ENCODE measurements at regions not wholly inside any gene's neighbourhood (a gene's known extent, or its start where the extent isn't known, plus 50 kb on each side); places are given as distances from the start of the nearest gene placed in this dataset.
"Not testable (repeated sequence)": the region's sequence is repeated elsewhere in the genome, so short reads cannot be mapped to it uniquely, and the experiment has no call there.

DNA sequence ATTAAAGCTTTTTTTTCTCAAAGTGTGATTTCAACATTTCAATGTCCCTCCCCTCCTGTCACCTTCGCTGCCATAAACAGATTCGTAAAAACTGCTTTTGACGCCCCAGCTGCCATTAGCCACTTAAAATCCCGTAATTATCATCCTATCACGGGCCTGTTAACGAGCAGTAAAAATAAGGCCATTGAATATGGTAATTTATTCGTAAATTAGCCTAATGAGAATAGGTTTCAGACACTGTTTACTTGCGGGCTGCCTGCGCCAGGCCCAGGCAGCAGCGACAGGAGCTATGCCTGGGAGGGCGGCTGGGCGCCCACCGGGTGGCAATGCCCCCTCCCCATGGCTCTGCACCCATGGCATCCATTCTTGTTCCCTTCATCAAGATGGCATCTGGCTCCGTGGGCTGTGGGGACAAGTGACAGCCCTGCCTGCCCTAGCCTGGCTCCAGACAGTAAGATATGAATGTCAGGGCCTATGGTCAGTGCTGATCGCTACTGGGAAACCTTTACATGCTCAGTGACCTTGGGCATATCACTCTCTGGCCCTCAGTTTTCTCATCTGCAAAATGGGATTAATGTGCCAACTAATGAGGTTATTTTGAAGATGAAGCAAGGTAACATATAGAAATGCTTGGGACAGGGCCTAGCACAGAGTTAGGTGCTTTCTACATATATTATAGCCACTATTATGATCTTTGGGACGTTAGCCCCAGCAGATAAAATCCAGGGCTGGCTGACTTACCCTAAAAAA is 500.8 kb downstream of the MN1 start:
- DNase-seq, result no peak

- no peak for DNase-seq
Measured at GRCh38 chr22:27302501-27302900, 499.1 kb downstream of the MN1 start.

GRCh38 chr22:27303718-27304117 is 497.8 kb downstream of the MN1 start:
- DNase-seq, result no peak

DNA sequence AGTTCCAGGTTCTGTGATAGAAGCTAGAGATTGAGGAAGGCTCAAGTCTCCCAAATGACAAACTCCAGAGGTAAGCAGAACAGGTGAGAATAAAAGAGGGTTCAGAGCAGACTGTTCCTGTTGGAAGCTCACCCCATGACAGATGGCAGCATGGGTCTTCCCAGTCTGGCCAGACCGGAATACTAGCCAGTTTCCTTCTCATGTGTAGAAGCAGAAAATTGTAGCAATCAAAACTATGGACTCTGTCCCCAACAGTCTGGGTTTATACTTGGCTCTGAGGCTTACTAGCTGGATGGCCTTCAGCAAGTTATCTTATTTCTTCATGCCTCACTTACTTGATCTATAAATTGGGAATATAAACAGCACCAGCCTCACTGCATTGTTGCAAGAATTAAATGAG is 494.8 kb downstream of the MN1 start:
- DNase-seq, result no peak

- no peak for DNase-seq
Measured at GRCh38 chr22:27307545-27308247, 493.9 kb downstream of the MN1 start.

DNA sequence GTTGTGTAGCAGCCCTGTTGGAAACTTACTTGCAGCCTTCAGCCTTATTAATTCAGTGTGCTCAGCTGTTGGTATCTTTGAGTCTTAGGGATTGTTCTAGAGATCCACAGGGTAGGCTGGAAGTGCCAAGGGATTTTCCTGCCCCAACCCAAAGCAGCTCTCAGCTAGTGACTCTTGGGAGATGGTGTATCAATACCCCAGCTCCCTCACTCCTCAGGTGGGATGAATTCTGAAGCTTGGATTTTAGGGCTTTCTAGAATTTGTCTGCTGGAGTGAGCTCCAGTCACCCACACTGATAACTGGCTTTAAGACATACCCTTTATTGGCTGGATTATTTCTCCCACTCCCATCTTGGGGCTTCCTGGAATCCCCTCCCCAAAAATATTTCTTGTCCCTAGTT is 493.0 kb downstream of the MN1 start:
- no peak for DNase-seq

- DNase-seq, result no peak
Measured at GRCh38 chr22:27309697-27310096, 491.9 kb downstream of the MN1 start.

- no peak for DNase-seq
Measured at GRCh38 chr22:27310966-27311697, 490.4 kb downstream of the MN1 start.

DNA sequence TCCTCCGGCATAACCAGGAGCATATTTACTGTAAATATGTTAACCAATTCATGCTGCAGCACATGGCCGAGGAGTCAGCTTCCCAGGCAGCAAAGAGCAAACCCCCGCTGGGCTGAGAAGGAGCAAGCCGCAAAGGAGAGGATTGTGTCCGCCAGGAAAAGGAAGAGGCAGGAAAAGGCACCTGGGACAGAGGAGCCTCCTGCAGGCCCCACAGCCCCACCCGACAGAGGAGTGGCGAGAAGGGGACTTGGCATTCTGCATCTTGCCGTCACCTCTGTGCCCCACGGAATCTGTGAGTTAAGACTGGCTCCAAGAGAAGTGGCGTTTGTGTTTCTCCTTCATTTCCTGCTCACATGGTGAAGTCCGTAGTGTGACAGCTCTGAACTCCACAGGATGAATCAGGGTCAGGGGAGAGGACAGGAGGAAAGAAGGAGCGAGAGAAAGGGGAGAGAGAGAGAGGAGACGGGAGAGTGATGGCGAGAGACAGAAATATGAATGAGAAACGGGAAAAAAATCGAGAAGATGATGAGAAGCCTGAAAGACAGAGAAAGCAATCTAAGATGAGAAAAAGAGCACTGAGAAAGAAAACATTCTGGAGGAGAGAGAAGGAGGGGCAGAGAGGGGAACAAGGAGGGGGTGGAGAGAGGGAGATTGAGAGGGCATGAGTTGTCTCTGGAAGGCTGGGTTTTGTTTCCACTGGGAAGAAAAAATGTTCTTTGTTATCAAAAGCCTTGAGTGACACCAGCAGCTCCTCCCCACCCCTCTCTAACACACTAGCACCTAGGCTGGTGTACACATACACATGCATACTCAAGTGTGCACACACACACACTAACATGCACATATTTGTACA is 489.6 kb downstream of the MN1 start:
- DNase-seq, result no peak

- no peak for DNase-seq
Measured at GRCh38 chr22:27312565-27312964, 489.0 kb downstream of the MN1 start.

GRCh38 chr22:27312966-27313855 is 488.3 kb downstream of the MN1 start:
- DNase-seq, result no peak

DNA sequence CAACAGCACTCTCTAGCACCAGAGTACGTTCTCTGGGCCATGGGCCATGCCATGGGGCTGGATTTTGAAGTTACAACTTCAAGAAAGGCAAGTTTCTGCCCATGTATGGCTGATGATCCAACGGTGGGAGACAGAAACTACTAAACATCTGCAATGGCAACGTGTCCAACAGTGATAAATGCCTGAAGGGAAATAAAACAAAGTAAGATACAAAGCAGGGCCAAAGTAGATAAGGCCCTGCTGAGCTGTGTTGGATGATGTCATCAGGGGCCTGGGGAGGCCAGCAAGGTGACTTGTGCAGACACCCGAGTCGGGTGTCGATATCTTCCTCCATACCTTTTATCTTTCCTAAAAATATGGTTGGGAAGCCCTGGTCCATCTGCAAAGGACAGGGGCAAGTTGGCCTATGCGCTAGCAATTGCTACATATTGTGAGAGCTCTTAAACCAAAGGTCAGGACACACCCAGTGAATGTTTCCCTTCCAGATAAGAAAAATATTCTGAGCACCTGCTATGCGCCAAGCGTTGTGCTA is 487.2 kb downstream of the MN1 start:
- no peak for DNase-seq

DNA sequence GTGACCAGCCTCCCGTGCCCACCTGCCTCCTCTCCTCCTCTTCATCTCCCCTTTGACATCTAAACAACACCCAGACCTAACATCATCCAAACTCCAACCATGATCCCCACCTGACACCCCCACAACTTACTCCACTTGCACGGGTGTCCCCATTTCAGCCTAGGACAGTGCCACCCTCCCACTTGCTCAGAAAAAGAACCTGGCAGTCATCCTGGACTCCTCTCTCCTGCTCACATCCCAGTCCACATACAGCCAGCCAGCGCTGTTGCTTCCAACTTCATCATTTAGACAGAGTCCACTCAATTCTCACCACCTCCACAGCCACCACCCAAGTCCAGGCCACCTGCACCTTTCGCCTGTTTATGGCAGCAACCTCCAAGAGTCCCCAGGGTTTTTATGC is 485.7 kb downstream of the MN1 start:
- DNase-seq, result no peak

GRCh38 chr22:27317096-27317495 is 484.5 kb downstream of the MN1 start:
- no peak for DNase-seq

- peak; percentile 40 for DNase-seq
Measured at GRCh38 chr22:27317971-27318428, 483.6 kb downstream of the MN1 start.

GRCh38 chr22:27318516-27318915 is 483.0 kb downstream of the MN1 start:
- peak; percentile 88 for DNase-seq

DNA sequence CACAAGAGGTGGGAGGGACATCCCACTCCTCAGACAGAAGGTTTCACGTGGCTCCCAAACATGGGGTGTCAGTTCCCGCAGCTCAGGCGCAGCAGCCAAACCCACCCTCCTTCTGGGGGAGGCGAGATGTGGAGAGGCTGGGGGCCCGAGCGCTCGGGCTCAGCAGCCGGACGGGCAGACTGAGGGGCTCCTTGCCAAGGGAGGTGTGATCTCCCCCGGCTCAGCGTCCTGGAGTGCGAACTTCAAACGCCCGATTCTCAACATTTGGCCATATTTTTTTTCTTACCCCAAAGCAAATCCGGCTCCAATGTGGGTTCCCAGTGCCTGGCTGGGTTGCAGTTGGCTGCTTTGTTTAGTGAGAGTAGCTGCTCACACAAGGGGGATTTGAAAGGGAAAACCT is 477.9 kb downstream of the MN1 start:
- DNase-seq, result no peak

DNA sequence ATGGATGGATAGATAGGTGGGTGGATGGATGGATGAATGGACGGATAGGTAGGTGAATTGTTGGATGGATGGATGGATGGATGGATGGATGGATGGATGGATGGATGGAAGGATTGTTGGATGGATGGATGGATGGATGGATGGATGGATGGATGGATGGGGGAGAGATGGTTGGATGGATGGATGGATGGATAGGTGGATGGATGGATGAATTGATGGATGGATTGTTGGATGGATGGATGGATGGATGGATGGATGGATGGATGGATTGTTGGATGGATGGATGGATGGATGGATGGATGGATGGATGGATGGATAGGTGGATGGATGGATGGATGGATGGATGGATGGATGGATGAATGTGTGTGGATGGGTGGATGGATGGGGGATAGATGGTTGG is 476.6 kb downstream of the MN1 start:
- not testable (repeated sequence) for DNase-seq

- DNase-seq, result no peak
Measured at GRCh38 chr22:27327497-27327896, 474.1 kb downstream of the MN1 start.

GRCh38 chr22:27327981-27328721 is 473.4 kb downstream of the MN1 start:
- no peak for DNase-seq

Measured in MV-4-11 (cell line).